GM19328 (cell line): ENCODE measurements at regions not wholly inside any gene's neighbourhood (a gene's known extent, or its start where the extent isn't known, plus 50 kb on each side); places are given as distances from the start of the nearest gene placed in this dataset.

ENCODE experiments used
- ATAC-seq: cut with Tn5 transposase; IDR thresholded peaks from one replicate; pipeline ENCODE4 v1.9.1; 2021; ENCODE audit warnings: mild to moderate bottlenecking, moderate library complexity; ENCODE audit not compliant: unreplicated experiment

GRCh38 chr14:81946834-81947798 is 413.5 kb upstream of the SEL1L start:
- no peak for ATAC-seq

- no peak for ATAC-seq
Measured at GRCh38 chr14:81952917-81953316, 419.3 kb upstream of the SEL1L start.

- no peak for ATAC-seq
Measured at GRCh38 chr14:81953419-81953818, 419.8 kb upstream of the SEL1L start.

GRCh38 chr14:81955123-81955522 is 421.5 kb upstream of the SEL1L start:
- no peak for ATAC-seq

GRCh38 chr14:81960781-81961180 is 427.1 kb upstream of the SEL1L start:
- no peak for ATAC-seq

- ATAC-seq: no peak
Measured at GRCh38 chr14:81963846-81964245, 430.2 kb upstream of the SEL1L start.

- no peak for ATAC-seq
Measured at GRCh38 chr14:81970307-81970706, 436.7 kb upstream of the SEL1L start.

- ATAC-seq: no peak
Measured at GRCh38 chr14:81971911-81972310, 438.3 kb upstream of the SEL1L start.

- no peak for ATAC-seq
Measured at GRCh38 chr14:81972601-81973000, 438.9 kb upstream of the SEL1L start.

GRCh38 chr14:81974543-81974942 is 440.9 kb upstream of the SEL1L start:
- ATAC-seq: no peak

- ATAC-seq: no peak
Measured at GRCh38 chr14:81980601-81981306, 447.1 kb upstream of the SEL1L start.

GRCh38 chr14:81981307-81981675 is 447.6 kb upstream of the SEL1L start:
- no peak for ATAC-seq

- ATAC-seq: no peak
Measured at GRCh38 chr14:81982046-81982445, 448.4 kb upstream of the SEL1L start.

- no peak for ATAC-seq
Measured at GRCh38 chr14:81986005-81986404, 452.4 kb upstream of the SEL1L start.

- ATAC-seq: no peak
Measured at GRCh38 chr14:81989211-81989610, 455.6 kb upstream of the SEL1L start.

- no peak for ATAC-seq
Measured at GRCh38 chr14:81990312-81990761, 456.7 kb upstream of the SEL1L start.

GRCh38 chr14:81991998-81992397 is 458.3 kb upstream of the SEL1L start:
- no peak for ATAC-seq

GRCh38 chr14:81993432-81993831 is 459.8 kb upstream of the SEL1L start:
- no peak for ATAC-seq

GRCh38 chr14:82003426-82003825 is 469.8 kb upstream of the SEL1L start:
- ATAC-seq: no peak

- no peak for ATAC-seq
Measured at GRCh38 chr14:82009076-82009475, 475.4 kb upstream of the SEL1L start.

- ATAC-seq: no peak
Measured at GRCh38 chr14:82009993-82010392, 476.3 kb upstream of the SEL1L start.

- no peak for ATAC-seq
Measured at GRCh38 chr14:82011460-82011859, 477.8 kb upstream of the SEL1L start.
